Keratinocyte (primary cell): ENCODE measurements at regions not wholly inside any gene's neighbourhood (a gene's known extent, or its start where the extent isn't known, plus 50 kb on each side); places are given as distances from the start of the nearest gene placed in this dataset.

Experiments
- CTCF ChIP-seq, 3 experiments: IDR thresholded peaks in 1 of 3; conservative IDR thresholded peaks in 1 of 3; optimal IDR thresholded peaks in 1 of 3; 2 replicates in 2 of 3; 3 replicates in 1 of 3; pipeline versions ENCODE3 to v1.5.1; 2011; ENCODE audit warnings: low read length in 3 of 3, mild to moderate bottlenecking in 3 of 3, moderate library complexity in 2 of 3, control low read depth in 1 of 3, inconsistent platforms in 1 of 3; ENCODE audit not compliant: insufficient read depth in 2 of 3; ENCODE audit errors: extremely low read depth in 1 of 3
- EZH2 ChIP-seq: IDR thresholded peaks from one replicate; pipeline ENCODE4 v1.6.1; 2012; ENCODE audit warnings: inconsistent platforms, mild to moderate bottlenecking, low read length, moderate library complexity

GRCh38 chr7:13800694-13801448 is 188.6 kb downstream of the ETV1 start:
- TF ChIP-seq CTCF (optimal IDR thresholded peaks at IDR 0.05 in 1 of 3, IDR thresholded peaks at IDR 0.05 in 1 of 3, conservative IDR thresholded peaks at IDR 0.05 in 1 of 3; ENCODE audit: extremely low read depth in 1 of 3, insufficient read depth in 2 of 3, low read length in 3 of 3) (no peak), EZH2 (no peak)
